T47D (cell line): ENCODE measurements at regions not wholly inside any gene's neighbourhood (a gene's known extent, or its start where the extent isn't known, plus 50 kb on each side); places are given as distances from the start of the nearest gene placed in this dataset.

Source experiments
- DNase-seq, 2 experiments: peaks; one replicate each; pipeline versions ENCODE4 v3.0.0 to v3.0.0-alpha.2; 2011 to 2012; ENCODE audit warnings: low read depth in 1 of 2, low spot score in 1 of 2
- JUND ChIP-seq: IDR thresholded peaks from 2 replicates; pipeline ENCODE4 v1.6.1; 2012; ENCODE audit warnings: low read depth
- in situ Hi-C: cut with HindIII; loops from 2 replicates; pipeline ENCODE4 v1.10.0; 2016; ENCODE audit warnings: low sequenced_read_pairs, low pct_unique_long_range_greater_than_20kb

DNA sequence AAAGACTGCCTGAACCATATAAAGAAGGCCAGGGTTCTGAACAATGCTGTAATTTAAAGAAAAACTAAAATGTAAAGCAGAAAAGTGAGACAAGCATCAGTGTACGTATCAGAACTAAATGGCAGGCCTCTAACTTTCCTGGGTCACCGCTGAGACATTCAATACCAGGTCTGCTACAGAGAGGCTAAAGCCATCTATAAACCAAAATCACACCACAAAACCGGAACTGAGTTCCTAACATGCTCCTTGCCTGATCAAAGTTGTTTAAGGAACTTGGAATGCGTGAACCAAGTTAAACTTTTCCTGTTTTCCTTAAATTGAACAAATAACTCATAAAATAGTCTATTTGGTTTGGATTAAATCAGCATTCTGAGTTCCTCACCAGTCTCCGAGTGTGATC lies 55.3 kb upstream of the TECRL start:
- TF ChIP-seq JUND = no peak
- in situ Hi-C loops = no loop called here
- peak in 1 of 2 experiments; percentile 54 for DNase-seq
